Epithelial cell of proximal tubule (primary cell): ENCODE measurements at regions not wholly inside any gene's neighbourhood (a gene's known extent, or its start where the extent isn't known, plus 50 kb on each side); places are given as distances from the start of the nearest gene placed in this dataset.

Experiments used
- DNase-seq: peaks from one replicate; pipeline ENCODE4 v3.0.0-alpha.2; 2011; ENCODE audit warnings: low read depth
- H3K4me3 ChIP-seq: 2 replicates; pipeline ENCODE4 v1.5.1; 2011; ENCODE audit warnings: low read depth, mild to moderate bottlenecking, low read length
- TF ChIP-seq, protein P1 (sequence below): conservative IDR thresholded peaks from 2 replicates; pipeline ENCODE4 v1.5.1; 2012; ENCODE audit warnings: low read depth, mild to moderate bottlenecking, low read length

- H3K4me3 ChIP-seq = no peak overlapping the region
- TF ChIP-seq, protein P1, sequence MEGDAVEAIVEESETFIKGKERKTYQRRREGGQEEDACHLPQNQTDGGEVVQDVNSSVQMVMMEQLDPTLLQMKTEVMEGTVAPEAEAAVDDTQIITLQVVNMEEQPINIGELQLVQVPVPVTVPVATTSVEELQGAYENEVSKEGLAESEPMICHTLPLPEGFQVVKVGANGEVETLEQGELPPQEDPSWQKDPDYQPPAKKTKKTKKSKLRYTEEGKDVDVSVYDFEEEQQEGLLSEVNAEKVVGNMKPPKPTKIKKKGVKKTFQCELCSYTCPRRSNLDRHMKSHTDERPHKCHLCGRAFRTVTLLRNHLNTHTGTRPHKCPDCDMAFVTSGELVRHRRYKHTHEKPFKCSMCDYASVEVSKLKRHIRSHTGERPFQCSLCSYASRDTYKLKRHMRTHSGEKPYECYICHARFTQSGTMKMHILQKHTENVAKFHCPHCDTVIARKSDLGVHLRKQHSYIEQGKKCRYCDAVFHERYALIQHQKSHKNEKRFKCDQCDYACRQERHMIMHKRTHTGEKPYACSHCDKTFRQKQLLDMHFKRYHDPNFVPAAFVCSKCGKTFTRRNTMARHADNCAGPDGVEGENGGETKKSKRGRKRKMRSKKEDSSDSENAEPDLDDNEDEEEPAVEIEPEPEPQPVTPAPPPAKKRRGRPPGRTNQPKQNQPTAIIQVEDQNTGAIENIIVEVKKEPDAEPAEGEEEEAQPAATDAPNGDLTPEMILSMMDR = no peak
- DNase-seq = peak; percentile 29
Measured at GRCh38 chr18:56085551-56085950, 497.6 kb upstream of the TCF4 start.

DNA sequence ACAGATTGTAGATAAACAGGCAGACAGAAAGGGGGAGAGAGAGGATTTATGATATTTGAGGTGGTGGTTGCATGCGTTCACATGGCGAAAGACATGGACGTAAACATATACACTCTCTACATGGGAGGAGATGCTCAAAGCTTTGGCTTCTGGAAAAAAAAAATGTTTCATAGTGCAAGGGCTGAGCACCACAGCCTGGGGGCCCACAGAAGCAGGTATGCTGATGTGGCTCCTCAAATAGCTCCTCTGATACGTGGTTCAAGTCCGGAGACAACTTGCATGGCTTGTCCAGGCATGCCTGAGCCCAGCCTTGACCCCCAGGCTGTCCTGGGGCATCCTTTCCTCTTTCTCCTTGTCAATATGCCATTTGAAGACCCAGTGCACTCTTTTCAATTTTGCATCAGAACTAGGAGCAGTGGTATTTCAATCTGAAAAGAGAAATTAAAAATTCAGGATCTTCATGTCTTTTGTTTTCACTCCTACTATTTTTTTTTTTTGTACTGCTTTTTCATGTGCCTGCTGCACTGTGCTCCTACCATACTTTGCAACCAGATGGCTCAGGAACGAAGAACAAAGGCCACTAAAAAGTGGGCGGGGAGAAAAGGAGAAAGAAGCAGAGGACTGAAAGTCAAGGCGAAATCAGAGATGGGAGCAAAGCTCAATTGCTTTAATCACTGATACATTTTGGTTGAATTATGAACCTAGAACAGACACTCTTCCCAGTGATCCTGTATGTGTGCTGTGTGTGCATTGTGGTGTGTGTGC lies 495.7 kb upstream of the TCF4 start:
- no peak overlapping the region for H3K4me3 ChIP-seq
- TF ChIP-seq, protein P1 = no peak
- no peak for DNase-seq

- H3K4me3 ChIP-seq = no peak overlapping the region
- no peak for DNase-seq
- TF ChIP-seq, protein P1 = no peak
Measured at GRCh38 chr18:56083097-56083521, 495.1 kb upstream of the TCF4 start.

DNA sequence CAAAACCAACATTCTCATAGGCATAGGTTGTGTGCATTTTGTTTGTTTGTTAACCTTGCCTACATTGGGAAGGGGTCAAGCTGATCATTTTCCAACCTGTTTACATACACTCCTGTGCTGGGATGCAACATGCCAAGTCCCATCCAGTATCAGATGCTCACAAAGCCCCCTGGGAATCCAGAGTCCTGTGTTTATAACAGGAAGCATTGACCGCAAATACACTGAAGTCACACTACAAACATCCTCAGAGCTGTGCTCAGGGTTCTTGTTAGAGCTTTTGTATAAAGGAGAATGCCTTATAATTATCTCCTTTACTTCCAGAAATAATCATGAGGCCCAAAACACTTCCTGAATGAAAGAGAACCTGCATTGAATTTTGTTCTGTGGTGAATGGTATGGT lies 488.7 kb upstream of the TCF4 start:
- no peak for DNase-seq

DNA sequence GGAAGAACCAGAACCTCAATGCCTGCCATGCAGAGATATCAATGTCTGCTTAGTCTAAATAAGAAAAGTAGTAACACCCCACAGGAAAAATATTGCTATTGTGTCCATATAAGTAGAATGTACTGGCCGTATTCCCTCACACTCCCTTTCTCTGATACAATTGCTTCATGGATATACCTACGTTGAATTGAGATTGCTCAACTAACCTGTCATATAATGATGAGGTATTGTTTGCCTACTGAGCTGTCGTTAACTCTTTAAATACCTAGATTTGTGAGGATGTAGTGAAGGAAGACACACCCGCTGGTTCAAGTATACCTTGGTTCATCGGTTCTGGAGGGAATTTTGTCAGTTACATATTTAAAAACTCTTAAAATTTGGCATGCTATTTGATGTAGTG lies 480.7 kb upstream of the TCF4 start:
- TF ChIP-seq, protein P1 = no peak
- no peak overlapping the region for H3K4me3 ChIP-seq
- no peak for DNase-seq

More for the DNA sequence above, 488.7 kb upstream of the TCF4 start:
- H3K4me3 ChIP-seq = no peak overlapping the region
- TF ChIP-seq, protein P1 = no peak

DNA sequence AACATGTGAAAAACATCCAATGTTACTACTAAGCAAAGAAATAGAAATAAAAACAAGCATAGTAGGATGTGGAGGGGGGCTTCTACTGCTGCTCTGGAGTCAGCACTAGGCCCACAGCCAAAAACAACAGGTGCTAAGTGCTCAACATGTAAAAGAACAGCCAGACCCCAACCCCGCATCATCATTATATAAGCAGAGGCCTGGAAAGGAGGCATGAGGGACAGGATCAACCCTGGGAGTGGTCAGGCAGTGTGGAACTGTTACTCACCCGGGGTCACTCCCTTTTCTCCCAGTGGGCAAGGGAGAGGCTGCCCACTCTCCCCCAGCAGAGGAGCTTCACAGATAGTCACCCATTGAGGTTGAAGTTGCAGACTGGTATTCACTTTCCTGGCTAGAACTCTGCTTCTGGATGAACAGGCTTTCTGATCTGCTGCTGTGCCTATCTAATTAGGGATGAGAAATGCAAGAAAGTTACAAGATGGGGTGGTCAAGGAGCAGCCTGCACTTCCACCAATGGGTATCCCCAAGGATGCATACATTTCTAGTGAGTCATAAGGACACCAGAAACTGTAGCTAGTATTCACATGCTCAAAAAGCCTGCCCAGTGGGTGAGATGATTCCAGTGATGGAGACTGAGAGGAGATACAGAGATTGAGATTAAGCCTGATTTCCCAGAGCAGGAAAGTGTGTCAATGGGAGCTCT lies 480.1 kb upstream of the TCF4 start:
- no peak overlapping the region for H3K4me3 ChIP-seq
- DNase-seq = no peak
- TF ChIP-seq, protein P1 = no peak
